ENCODE measurements at regions not wholly inside any gene's neighbourhood (a gene's known extent, or its start where the extent isn't known, plus 50 kb on each side); places are given as distances from the start of the nearest gene placed in this dataset.

GRCh38 chr14:97866195-97866594 lies 1069.0 kb downstream of the VRK1 start:
- no peak for DNase-seq

GRCh38 chr14:97866664-97867063 lies 1069.5 kb downstream of the VRK1 start:
- no peak for DNase-seq

- no peak for DNase-seq
Measured at GRCh38 chr14:97873291-97873690, 1076.1 kb downstream of the VRK1 start.

- DNase-seq, result no peak
Measured at GRCh38 chr14:97874394-97874793, 1077.2 kb downstream of the VRK1 start.

- DNase-seq, result peak; percentile 13
Measured at GRCh38 chr14:97878206-97878605, 1081.0 kb downstream of the VRK1 start.

GRCh38 chr14:97878727-97879126 lies 1081.5 kb downstream of the VRK1 start:
- DNase-seq, result peak; percentile 49

- DNase-seq, result no peak
Measured at GRCh38 chr14:97887690-97888089, 1090.5 kb downstream of the VRK1 start.

GRCh38 chr14:97888331-97888730 lies 1091.1 kb downstream of the VRK1 start:
- DNase-seq, result no peak

- DNase-seq, result no peak
Measured at GRCh38 chr14:97891515-97891914, 1094.3 kb downstream of the VRK1 start.

GRCh38 chr14:97894552-97894951 lies 1097.4 kb downstream of the VRK1 start:
- DNase-seq, result no peak

- peak; percentile 4 for DNase-seq
Measured at GRCh38 chr14:97900196-97900854, 1103.1 kb downstream of the VRK1 start.

- no peak for DNase-seq
Measured at GRCh38 chr14:97902630-97903029, 1105.4 kb downstream of the VRK1 start.

GRCh38 chr14:97903821-97904220 lies 1106.6 kb downstream of the VRK1 start:
- no peak for DNase-seq

GRCh38 chr14:97912217-97912616 lies 1115.0 kb downstream of the VRK1 start:
- DNase-seq, result no peak

GRCh38 chr14:97916100-97916499 lies 1118.9 kb downstream of the VRK1 start:
- DNase-seq, result no peak

GRCh38 chr14:97916669-97917568 lies 1119.7 kb downstream of the VRK1 start:
- no peak for DNase-seq

GRCh38 chr14:97920201-97920600 lies 1123.0 kb downstream of the VRK1 start:
- DNase-seq, result no peak

GRCh38 chr14:97921296-97921695 lies 1124.1 kb downstream of the VRK1 start:
- DNase-seq, result no peak

GRCh38 chr14:97924922-97925613 lies 1127.9 kb downstream of the VRK1 start:
- DNase-seq, result no peak

- DNase-seq, result no peak
Measured at GRCh38 chr14:97930166-97930565, 1133.0 kb downstream of the VRK1 start.

- DNase-seq, result no peak
Measured at GRCh38 chr14:97931273-97931672, 1134.1 kb downstream of the VRK1 start.

GRCh38 chr14:97942921-97943320 lies 1145.7 kb downstream of the VRK1 start:
- no peak for DNase-seq

- DNase-seq, result no peak
Measured at GRCh38 chr14:97943619-97944018, 1146.4 kb downstream of the VRK1 start.

Data from muscle of arm (tissue), 1 donor.